Glutamatergic neuron (in vitro differentiated cells): ENCODE measurements at regions not wholly inside any gene's neighbourhood (a gene's known extent, or its start where the extent isn't known, plus 50 kb on each side); places are given as distances from the start of the nearest gene placed in this dataset.
"Not testable (repeated sequence)": the region's sequence is repeated elsewhere in the genome, so short reads cannot be mapped to it uniquely, and the experiment has no call there.

Source experiments
- DNase-seq: peaks from one replicate; pipeline ENCODE4 v3.0.0; 2022
- H3K27ac Mint-ChIP-seq: one replicate; pipeline ENCODE4 v1.8.0; 2020; ENCODE audit warnings: mild to moderate bottlenecking, mixed read lengths, inconsistent platforms; ENCODE audit not compliant: unreplicated experiment
- H3K27me3 Mint-ChIP-seq: one replicate; pipeline ENCODE4 v1.8.0; 2020; ENCODE audit warnings: mild to moderate bottlenecking, moderate library complexity, mixed read lengths, inconsistent platforms; ENCODE audit not compliant: unreplicated experiment
- H3K36me3 Mint-ChIP-seq: one replicate; pipeline ENCODE4 v1.8.0; 2020; ENCODE audit warnings: mild to moderate bottlenecking, mixed read lengths, inconsistent platforms; ENCODE audit not compliant: unreplicated experiment
- H3K4me1 Mint-ChIP-seq: one replicate; pipeline ENCODE4 v1.8.0; 2020; ENCODE audit warnings: mild to moderate bottlenecking, low read depth, mixed read lengths, inconsistent platforms; ENCODE audit not compliant: unreplicated experiment
- H3K4me3 Mint-ChIP-seq: one replicate; pipeline ENCODE4 v1.8.0; 2020; ENCODE audit warnings: mild to moderate bottlenecking, mixed read lengths, inconsistent platforms; ENCODE audit not compliant: unreplicated experiment
- H3K9me3 Mint-ChIP-seq: one replicate; pipeline ENCODE4 v1.8.0; 2020; ENCODE audit warnings: mild to moderate bottlenecking, moderate library complexity, mixed read lengths, inconsistent platforms; ENCODE audit not compliant: unreplicated experiment
- CTCF ChIP-seq: fragments of 200-600 bp; sonication (generic); IDR thresholded peaks from one replicate; pipeline ENCODE4 v1.5.0; 2021; ENCODE audit not compliant: partially characterized antibody, unreplicated experiment

DNA sequence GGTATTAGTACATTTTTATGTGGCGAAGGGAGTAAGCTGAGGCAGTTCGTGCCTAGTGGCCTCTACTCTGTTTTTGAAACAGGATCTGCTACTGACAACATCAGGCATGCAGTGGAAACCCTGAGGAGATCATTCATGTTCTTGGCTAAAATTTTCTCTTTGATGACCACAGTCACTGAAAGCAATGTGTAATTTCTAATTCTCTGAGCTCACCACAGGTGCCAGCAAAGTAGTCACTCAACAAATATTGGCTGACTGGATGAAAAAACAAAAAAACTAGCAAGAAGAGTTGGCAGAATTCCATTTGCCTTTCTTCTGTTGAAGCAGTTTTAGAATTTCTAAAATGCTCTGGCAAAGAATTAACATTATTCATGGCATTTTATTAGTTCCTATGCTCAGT lies 176.5 kb upstream of the KCTD7 start:
- Mint-ChIP-seq H3K9me3 (no peaks in the 10 kb centered on the region), H3K27ac (no peak overlapping the region), H3K4me1 (no peaks in the 10 kb centered on the region), H3K36me3 (peaks cover 4% of the 10 kb centered on the region), H3K4me3 (no peak overlapping the region), H3K27me3 (no peaks in the 10 kb centered on the region)
- no peak for TF ChIP-seq CTCF
- no peak for DNase-seq

DNA sequence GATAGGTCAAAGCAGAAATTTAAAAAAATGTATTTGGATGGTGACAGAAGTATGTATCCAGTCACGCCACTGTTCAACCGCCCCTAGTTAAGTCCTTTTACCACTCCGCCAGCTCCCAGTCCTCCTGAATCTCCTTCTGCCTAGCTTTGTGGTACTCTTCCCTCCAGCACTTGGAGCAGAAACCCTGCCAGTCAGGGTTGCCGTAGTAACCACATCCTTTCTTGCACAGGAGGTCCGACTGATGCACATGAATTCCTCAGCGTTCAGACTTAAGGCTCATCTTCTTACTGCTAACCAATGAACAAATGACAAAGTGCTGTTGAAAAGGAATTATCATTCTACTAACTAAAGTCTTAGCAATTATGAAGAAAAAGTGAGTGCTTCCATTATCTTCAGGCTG lies 175.3 kb upstream of the KCTD7 start:
- Mint-ChIP-seq H3K4me3 (no peak overlapping the region), H3K27me3 (no peaks in the 10 kb centered on the region), H3K36me3 (peaks cover 4% of the 10 kb centered on the region), H3K4me1 (no peaks in the 10 kb centered on the region), H3K9me3 (no peaks in the 10 kb centered on the region), H3K27ac (no peak overlapping the region)
- no peak for DNase-seq
- TF ChIP-seq CTCF = no peak

DNA sequence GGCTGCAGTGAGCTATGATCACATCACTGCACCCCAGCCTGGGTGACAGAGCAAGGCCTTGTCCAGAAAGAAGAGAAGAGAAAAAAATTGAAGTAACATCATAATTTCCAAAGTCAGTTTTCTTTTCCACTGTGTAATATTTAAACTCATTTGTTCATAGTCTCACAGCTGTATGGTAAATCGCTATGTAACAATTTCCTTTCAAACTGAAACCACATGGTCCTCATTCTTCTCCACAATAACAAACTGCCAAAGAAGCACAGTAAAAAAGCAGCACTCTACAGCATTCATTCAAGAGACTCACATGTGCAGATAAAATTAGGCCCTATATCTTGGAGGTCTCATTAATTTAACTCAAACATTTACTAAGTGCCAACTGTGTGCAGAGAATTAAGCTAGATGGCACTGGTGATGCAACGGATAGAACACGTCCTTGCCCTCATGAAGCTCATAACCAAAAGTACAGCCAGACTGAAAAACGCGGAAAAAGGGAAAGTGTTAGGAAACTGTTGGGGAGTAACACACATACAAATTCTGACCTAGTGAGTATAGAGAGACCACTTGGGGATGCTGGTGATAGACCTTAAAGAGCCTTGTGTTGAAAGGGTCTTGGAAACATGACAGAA lies 174.0 kb upstream of the KCTD7 start:
- Mint-ChIP-seq H3K27ac (no peak overlapping the region), H3K36me3 (peaks cover 4% of the 10 kb centered on the region), H3K4me1 (no peaks in the 10 kb centered on the region), H3K4me3 (no peak overlapping the region), H3K27me3 (no peaks in the 10 kb centered on the region), H3K9me3 (no peaks in the 10 kb centered on the region)
- TF ChIP-seq CTCF = no peak
- no peak for DNase-seq

DNA sequence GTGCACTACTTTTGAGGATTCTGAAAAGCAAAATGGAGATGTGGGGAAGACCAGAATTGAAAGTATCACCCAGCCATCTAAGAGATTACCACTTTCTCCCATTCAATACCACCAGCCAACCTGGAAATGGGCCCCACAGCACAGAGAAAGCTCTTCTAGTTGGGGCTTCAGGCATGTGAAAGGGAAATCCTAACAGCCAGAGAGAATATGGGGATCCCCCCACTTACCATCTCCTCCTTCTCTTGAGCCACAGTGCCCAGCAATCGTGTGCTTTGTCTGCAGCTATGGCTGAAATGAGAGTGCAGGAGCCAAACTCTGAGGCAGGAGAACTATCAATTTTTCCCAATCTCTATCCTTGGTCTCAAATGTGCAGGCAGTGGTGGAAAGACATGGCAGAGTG lies 173.2 kb upstream of the KCTD7 start:
- H3K36me3 Mint-ChIP-seq, H3K4me3 Mint-ChIP-seq, H3K27ac Mint-ChIP-seq, DNase-seq, H3K4me1 Mint-ChIP-seq, H3K9me3 Mint-ChIP-seq, H3K27me3 Mint-ChIP-seq: not testable (repeated sequence)

- not testable (repeated sequence) for H3K4me1 Mint-ChIP-seq, DNase-seq, H3K27me3 Mint-ChIP-seq, H3K9me3 Mint-ChIP-seq, H3K27ac Mint-ChIP-seq, H3K4me3 Mint-ChIP-seq
- H3K36me3 Mint-ChIP-seq = peaks cover 14% of the 10 kb centered on the region
Measured at GRCh38 chr7:66456431-66456830, 172.2 kb upstream of the KCTD7 start.

DNA sequence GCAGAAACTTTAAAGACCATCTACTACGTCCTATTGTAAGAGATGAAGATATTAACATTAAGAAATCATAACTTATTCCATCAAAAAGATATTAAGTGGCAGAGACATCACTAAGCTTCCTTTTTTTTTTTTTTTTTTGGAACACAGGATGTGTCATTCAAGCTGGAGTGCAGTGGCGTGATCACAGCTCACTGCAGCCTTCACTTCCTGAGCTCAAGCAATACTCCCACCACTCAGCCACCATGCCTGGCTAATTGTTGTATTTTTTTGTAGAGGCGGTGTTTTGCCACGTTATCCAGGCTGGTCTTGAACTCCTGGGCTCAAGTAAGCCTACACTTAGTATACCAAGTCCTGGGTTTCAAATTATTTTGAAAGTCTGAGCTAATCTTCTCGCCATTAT lies 169.7 kb upstream of the KCTD7 start:
- H3K27me3 Mint-ChIP-seq, H3K27ac Mint-ChIP-seq, H3K4me1 Mint-ChIP-seq: not testable (repeated sequence)

DNA sequence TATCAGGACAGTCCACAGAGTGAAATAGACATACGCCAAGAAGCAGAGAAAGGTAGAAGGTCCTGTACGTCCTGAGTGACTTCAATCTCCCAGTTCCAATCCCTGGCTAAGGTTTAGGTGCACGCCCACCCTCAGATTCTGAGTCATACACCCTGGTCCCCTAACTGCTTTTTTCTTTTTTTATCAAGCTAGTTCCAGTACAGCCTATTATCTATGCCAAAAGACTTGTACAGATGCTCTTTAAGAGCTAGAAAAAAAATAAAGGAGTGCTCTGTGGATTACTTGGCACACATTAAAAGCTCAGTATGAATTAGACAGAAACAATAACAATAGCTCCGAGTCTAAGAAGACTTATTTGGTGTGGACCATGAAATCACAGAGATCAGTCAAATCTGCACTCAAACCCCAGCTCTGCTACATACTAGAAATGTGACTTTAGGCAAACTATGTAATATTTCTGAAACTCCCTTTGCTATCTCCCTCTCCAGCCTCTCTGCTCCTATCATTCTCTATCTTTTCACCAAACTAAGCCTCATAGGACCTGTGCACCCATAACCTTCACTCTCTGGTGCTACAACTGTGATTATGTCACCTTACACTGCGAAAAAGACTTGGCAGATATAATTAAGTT lies 168.8 kb upstream of the KCTD7 start:
- H3K4me1 Mint-ChIP-seq, H3K27me3 Mint-ChIP-seq, DNase-seq, H3K9me3 Mint-ChIP-seq, H3K27ac Mint-ChIP-seq, H3K4me3 Mint-ChIP-seq: not testable (repeated sequence)
- H3K36me3 Mint-ChIP-seq = peaks cover 20% of the 10 kb centered on the region

More for the DNA sequence above, 169.7 kb upstream of the KCTD7 start:
- DNase-seq, H3K9me3 Mint-ChIP-seq, H3K4me3 Mint-ChIP-seq: not testable (repeated sequence)
- peaks cover 21% of the 10 kb centered on the region for H3K36me3 Mint-ChIP-seq
